H9 (cell line): ENCODE measurements at regions not wholly inside any gene's neighbourhood (a gene's known extent, or its start where the extent isn't known, plus 50 kb on each side); places are given as distances from the start of the nearest gene placed in this dataset.

ENCODE experiments used
- DNase-seq: peaks from one replicate; pipeline ENCODE4 v3.0.0-alpha.2; 2017
- H2AFZ ChIP-seq: one replicate; pipeline ENCODE4 v1.6.1; 2013; ENCODE audit warnings: mild to moderate bottlenecking, low read length, control low read depth, moderate library complexity
- H2AK5ac ChIP-seq: 2 replicates; pipeline ENCODE4 v1.6.1; 2013; ENCODE audit warnings: low read length, control low read depth, mixed read lengths; ENCODE audit not compliant: insufficient read length
- H2BK120ac ChIP-seq: one replicate; pipeline ENCODE4 v1.6.1; 2013; ENCODE audit warnings: low read depth, mild to moderate bottlenecking, low read length, control low read depth, inconsistent platforms; ENCODE audit not compliant: poor library complexity, severe bottlenecking
- H2BK12ac ChIP-seq: 2 replicates; pipeline ENCODE4 v1.6.1; 2013; ENCODE audit warnings: low read length, control low read depth, mixed read lengths, low read depth; ENCODE audit not compliant: insufficient read length
- H2BK15ac ChIP-seq: 2 replicates; pipeline ENCODE4 v1.6.1; 2013; ENCODE audit warnings: low read depth, low read length, control low read depth
- H2BK20ac ChIP-seq: one replicate; pipeline ENCODE4 v1.6.1; 2013; ENCODE audit warnings: low read depth, mild to moderate bottlenecking, low read length, control low read depth, inconsistent platforms; ENCODE audit not compliant: poor library complexity, severe bottlenecking
- H2BK5ac ChIP-seq: 2 replicates; pipeline ENCODE4 v1.6.1; 2013; ENCODE audit warnings: low read length, control low read depth, mixed read lengths; ENCODE audit not compliant: insufficient read length
- H3K14ac ChIP-seq: 2 replicates; pipeline ENCODE4 v1.6.1; 2013; ENCODE audit warnings: low read length, control low read depth; ENCODE audit not compliant: insufficient read depth
- H3K18ac ChIP-seq: 2 replicates; pipeline ENCODE4 v1.6.1; 2013; ENCODE audit warnings: low read depth, mild to moderate bottlenecking, mixed read lengths, low read length, control low read depth; ENCODE audit not compliant: insufficient read length
- H3K23ac ChIP-seq: 2 replicates; pipeline ENCODE4 v1.6.1; 2013; ENCODE audit warnings: low read length, control low read depth, mixed read lengths, low read depth; ENCODE audit not compliant: insufficient read length
- H3K23me2 ChIP-seq: 2 replicates; pipeline ENCODE4 v1.6.1; 2013; ENCODE audit warnings: low read depth, mild to moderate bottlenecking, mixed read lengths, low read length, control low read depth; ENCODE audit not compliant: insufficient read length, poor library complexity, severe bottlenecking
- H3K27ac ChIP-seq: 2 replicates; pipeline ENCODE4 v1.5.1; 2013; ENCODE audit warnings: low read length, control low read depth, mixed read lengths, low read depth; ENCODE audit not compliant: insufficient read length
- H3K27me3 ChIP-seq: 2 replicates; pipeline ENCODE4 v1.6.1; 2013; ENCODE audit warnings: low read length, control low read depth, inconsistent platforms; ENCODE audit not compliant: insufficient read depth
- H3K4ac ChIP-seq: 2 replicates; pipeline ENCODE4 v1.6.1; 2013; ENCODE audit warnings: low read depth, mild to moderate bottlenecking, control low read depth, inconsistent platforms, low read length, moderate library complexity
- H3K4me1 ChIP-seq: 2 replicates; pipeline ENCODE4 v1.6.1; 2013; ENCODE audit warnings: low read length, control low read depth, inconsistent platforms; ENCODE audit not compliant: insufficient read depth
- H3K4me2 ChIP-seq: 2 replicates; pipeline ENCODE4 v1.6.1; 2013; ENCODE audit warnings: low read length, control low read depth, mixed read lengths; ENCODE audit not compliant: insufficient read length, insufficient read depth
- H3K56ac ChIP-seq: 2 replicates; pipeline ENCODE4 v1.6.1; 2013; ENCODE audit warnings: low read depth, mild to moderate bottlenecking, mixed read lengths, low read length, control low read depth; ENCODE audit not compliant: insufficient read length
- H3K79me1 ChIP-seq: 2 replicates; pipeline ENCODE4 v1.6.1; 2013; ENCODE audit warnings: low read depth, mild to moderate bottlenecking, moderate library complexity, low read length, control low read depth, inconsistent platforms; ENCODE audit not compliant: insufficient read depth, poor library complexity, severe bottlenecking
- H3K79me2 ChIP-seq: 2 replicates; pipeline ENCODE4 v1.6.1; 2013; ENCODE audit warnings: low read length, control low read depth, inconsistent platforms; ENCODE audit not compliant: insufficient read depth
- H3K9ac ChIP-seq: 2 replicates; pipeline ENCODE4 v1.6.1; 2013; ENCODE audit warnings: low read length, control low read depth, mixed read lengths; ENCODE audit not compliant: insufficient read length; ENCODE audit errors: extremely low read depth
- H3K9me3 ChIP-seq: one replicate; pipeline ENCODE4 v1.6.1; 2013; ENCODE audit warnings: low read depth, low read length, inconsistent platforms; ENCODE audit not compliant: control insufficient read depth
- H3T11ph ChIP-seq: one replicate; pipeline ENCODE4 v1.6.1; 2013; ENCODE audit warnings: mild to moderate bottlenecking, low read length, control low read depth, inconsistent platforms
- H4K20me1 ChIP-seq: one replicate; pipeline ENCODE4 v1.6.1; 2013; ENCODE audit not compliant: control insufficient read depth, insufficient read length, insufficient read depth
- H4K5ac ChIP-seq: 2 replicates; pipeline ENCODE4 v1.6.1; 2013; ENCODE audit warnings: low read depth, mild to moderate bottlenecking, mixed read lengths, low read length, control low read depth; ENCODE audit not compliant: insufficient read length
- H4K8ac ChIP-seq: replicated peaks from 2 replicates; pipeline ENCODE4 v1.6.1; 2013; ENCODE audit warnings: low read length, control low read depth, mixed read lengths, low read depth; ENCODE audit not compliant: insufficient read length
- H4K91ac ChIP-seq: 2 replicates; pipeline ENCODE4 v1.6.1; 2013; ENCODE audit warnings: low read depth, mild to moderate bottlenecking, moderate library complexity, mixed read lengths, low read length, control low read depth; ENCODE audit not compliant: insufficient read length
- H3K27ac Mint-ChIP-seq, 3 experiments: 2 replicates in 2 of 3; 3 replicates in 1 of 3; pipeline ENCODE4 v1.8.0; 2020 to 2021; ENCODE audit warnings: mixed read lengths in 3 of 3, mild to moderate bottlenecking in 1 of 3, moderate library complexity in 1 of 3
- H3K27me3 Mint-ChIP-seq: 2 replicates; pipeline ENCODE4 v1.8.0; 2021; ENCODE audit warnings: low read depth, mild to moderate bottlenecking, moderate library complexity, mixed read lengths
- H3K36me3 Mint-ChIP-seq, 3 experiments: 2 replicates in 2 of 3; 3 replicates in 1 of 3; pipeline ENCODE4 v1.8.0; 2020 to 2021; ENCODE audit warnings: low read depth in 3 of 3, mixed read lengths in 3 of 3; ENCODE audit not compliant: insufficient read depth in 1 of 3
- H3K4me1 Mint-ChIP-seq, 2 experiments: 2 replicates each; pipeline ENCODE4 v1.8.0; 2020; ENCODE audit warnings: mixed read lengths in 2 of 2
- H3K4me3 Mint-ChIP-seq, 2 experiments: 2 replicates in 1 of 2; 3 replicates in 1 of 2; pipeline ENCODE4 v1.8.0; 2020 to 2021; ENCODE audit warnings: mild to moderate bottlenecking in 2 of 2, mixed read lengths in 2 of 2, moderate library complexity in 1 of 2
- H3K9me3 Mint-ChIP-seq, 2 experiments: 2 replicates in 1 of 2; 3 replicates in 1 of 2; pipeline ENCODE4 v1.8.0; 2020; ENCODE audit warnings: mild to moderate bottlenecking in 2 of 2, mixed read lengths in 2 of 2, moderate library complexity in 1 of 2
- CTCF ChIP-seq: fragments of 200-600 bp; sonication (generic); conservative IDR thresholded peaks from 3 replicates; pipeline ENCODE4 v1.8.0; 2021; ENCODE audit warnings: antibody characterized with exemption, mild to moderate bottlenecking
- WGBS: extraction: QIAGEN DNeasy Blood & Tissue Kit; methylation state at CpG from one replicate; pipeline ENCODE4 v1.1.7; 2013; ENCODE audit warnings: missing lambda C conversion rate, low lambda C conversion rate, mixed read lengths; ENCODE audit not compliant: insufficient read length; ENCODE audit errors: extremely low coverage; 5-methylcytosine and 5-hydroxymethylcytosine counted together

- TF ChIP-seq CTCF = no peak
- H4K8ac ChIP-seq = no peak overlapping the region
- H3K27ac Mint-ChIP-seq = peak overlapping the region in 1 of 3 experiments; percentile 33; a peak in 3 of 7 replicates
- H2BK20ac ChIP-seq = no peak overlapping the region
- H3K27ac ChIP-seq = no peak overlapping the region
- no peak overlapping the region for H3T11ph ChIP-seq
- no peak overlapping the region for H2AK5ac ChIP-seq
- no peak overlapping the region for H3K4me2 ChIP-seq
- no peaks in the 10 kb centered on the region for H4K20me1 ChIP-seq
- H2BK5ac ChIP-seq = no peak overlapping the region
- no peak overlapping the region for H3K4ac ChIP-seq
- no peak overlapping the region for H3K56ac ChIP-seq
- no peaks in the 10 kb centered on the region for H3K4me1 ChIP-seq
- H3K9me3 ChIP-seq = no peaks in the 10 kb centered on the region
- DNase-seq = no peak
- no peak overlapping the region for H3K23ac ChIP-seq
- H2BK15ac ChIP-seq = no peak overlapping the region
- no peaks in the 10 kb centered on the region for H3K9me3 Mint-ChIP-seq
- no peaks in the 10 kb centered on the region for H3K23me2 ChIP-seq
- H3K4me1 Mint-ChIP-seq = peaks cover 9 to 13% of the 10 kb centered on the region in 2 experiments
- H3K4me3 Mint-ChIP-seq = no peak overlapping the region
- no peaks in the 10 kb centered on the region for H3K27me3 ChIP-seq
- WGBS = no CpG with 5 or more reads among the region's 11 CpGs
- no peak overlapping the region for H2BK12ac ChIP-seq
- no peaks in the 10 kb centered on the region for H3K79me1 ChIP-seq
- no peak overlapping the region for H2AFZ ChIP-seq
- H3K14ac ChIP-seq = no peak overlapping the region
- no peaks in the 10 kb centered on the region for H3K27me3 Mint-ChIP-seq
- no peaks in the 10 kb centered on the region for H3K79me2 ChIP-seq
- no peak overlapping the region for H4K5ac ChIP-seq
- H3K9ac ChIP-seq = no peak overlapping the region
- H4K91ac ChIP-seq = no peak overlapping the region
- no peak overlapping the region for H2BK120ac ChIP-seq
- no peaks in the 10 kb centered on the region for H3K36me3 Mint-ChIP-seq
- no peak overlapping the region for H3K18ac ChIP-seq
These were observed 277.5 kb upstream of the TBL1XR1 start for GRCh38 chr3:177474652-177475355.
